SK-N-SH treated with all-trans-retinoic acid at 6 μM for 48 hours (cell line): ENCODE measurements at regions not wholly inside any gene's neighbourhood (a gene's known extent, or its start where the extent isn't known, plus 50 kb on each side); places are given as distances from the start of the nearest gene placed in this dataset.

Source experiments
- BACH2 ChIP-seq: fragments of 250-450 bp; sonication (Bioruptor Pico); IDR thresholded peaks from 2 replicates; pipeline ENCODE4 v1.9.0; 2021; ENCODE audit warnings: mild to moderate bottlenecking, borderline replicate concordance
- CSRNP3 ChIP-seq: fragments of 250-450 bp; sonication (Bioruptor Pico); IDR thresholded peaks from 2 replicates; pipeline ENCODE4 v1.5.1; 2021; ENCODE audit warnings: mild to moderate bottlenecking, moderate library complexity
- ESRRG ChIP-seq: fragments of 250-450 bp; sonication (Bioruptor Pico); IDR thresholded peaks from 2 replicates; pipeline ENCODE4 v1.6.1; 2021; ENCODE audit warnings: mild to moderate bottlenecking
- RARB ChIP-seq: fragments of 250-450 bp; sonication (Bioruptor Pico); IDR thresholded peaks from 2 replicates; pipeline ENCODE4 v1.8.0; 2021; ENCODE audit warnings: mild to moderate bottlenecking, moderate library complexity
- TSHZ2 ChIP-seq: fragments of 250-450 bp; sonication (Bioruptor Pico); IDR thresholded peaks from 2 replicates; pipeline ENCODE4 v1.5.0; 2020; ENCODE audit warnings: mild to moderate bottlenecking, moderate library complexity
- ZFP30 ChIP-seq: fragments of 450-650 bp; formaldehyde crosslinking; IDR thresholded peaks from 2 replicates; pipeline ENCODE4 v1.5.0; 2022; ENCODE audit warnings: mild to moderate bottlenecking, moderate library complexity

- TF ChIP-seq RARB (no peak), CSRNP3 (CRISPR knock-in tag) (no peak), ZFP30 (CRISPR knock-in tag) (no peak), ESRRG (no peak), BACH2 (CRISPR knock-in tag) (no peak), TSHZ2 (no peak)
Observed at GRCh38 chr4:110914791-110915190, 291.9 kb upstream of the PITX2 start.
